Neuronal stem cell (in vitro differentiated cells): ENCODE measurements at regions not wholly inside any gene's neighbourhood (a gene's known extent, or its start where the extent isn't known, plus 50 kb on each side); places are given as distances from the start of the nearest gene placed in this dataset.
"Not testable (repeated sequence)": the region's sequence is repeated elsewhere in the genome, so short reads cannot be mapped to it uniquely, and the experiment has no call there.

Source experiments
- DNase-seq: peaks from one replicate; pipeline ENCODE4 v3.0.0-alpha.2; 2013; ENCODE audit warnings: low spot score
- H2AFZ ChIP-seq: one replicate; pipeline ENCODE4 v1.6.1; 2013; ENCODE audit warnings: mild to moderate bottlenecking, low read length, inconsistent platforms
- H2AK5ac ChIP-seq: 2 replicates; pipeline ENCODE4 v1.6.1; 2013; ENCODE audit warnings: low read depth, mild to moderate bottlenecking, inconsistent platforms, low read length, moderate library complexity, mixed read lengths
- H2BK120ac ChIP-seq: 2 replicates; pipeline ENCODE4 v1.6.1; 2013; ENCODE audit warnings: low read depth, mild to moderate bottlenecking, inconsistent platforms, low read length, moderate library complexity, mixed read lengths
- H2BK12ac ChIP-seq: one replicate; pipeline ENCODE4 v1.6.1; 2013; ENCODE audit warnings: low read length, inconsistent platforms
- H2BK15ac ChIP-seq: 2 replicates; pipeline ENCODE4 v1.6.1; 2013; ENCODE audit warnings: mild to moderate bottlenecking, low read length, inconsistent platforms, mixed read lengths
- H2BK5ac ChIP-seq: one replicate; pipeline ENCODE4 v1.6.1; 2013; ENCODE audit warnings: inconsistent platforms, mild to moderate bottlenecking, low read length, moderate library complexity
- H3K14ac ChIP-seq: one replicate; pipeline ENCODE4 v1.6.1; 2013; ENCODE audit warnings: low read length, inconsistent platforms
- H3K18ac ChIP-seq: 2 replicates; pipeline ENCODE4 v1.6.1; 2013; ENCODE audit warnings: low read length, inconsistent platforms
- H3K23ac ChIP-seq: 2 replicates; pipeline ENCODE4 v1.6.1; 2013; ENCODE audit warnings: low read depth, mild to moderate bottlenecking, mixed read lengths, low read length, inconsistent platforms; ENCODE audit not compliant: poor library complexity
- H3K27ac ChIP-seq: replicated peaks from 3 replicates; pipeline ENCODE4 v1.5.1; 2013; ENCODE audit warnings: low read length, inconsistent platforms
- H3K27me3 ChIP-seq, 3 experiments: 2 replicates each; pipeline ENCODE4 v1.6.1; 2013; ENCODE audit warnings: low read length in 3 of 3, mild to moderate bottlenecking in 2 of 3, inconsistent platforms in 1 of 3, low read depth in 1 of 3, mixed read lengths in 1 of 3, moderate library complexity in 1 of 3; ENCODE audit not compliant: control insufficient read depth in 3 of 3, insufficient read depth in 3 of 3
- H3K36me3 ChIP-seq, 2 donors: replicated peaks in 1 of 2; 2 replicates each; pipeline ENCODE4 v1.6.1; 2013; ENCODE audit warnings: low read length in 2 of 2; ENCODE audit not compliant: control insufficient read depth in 2 of 2, insufficient read depth in 2 of 2
- H3K4ac ChIP-seq: 2 replicates; pipeline ENCODE4 v1.6.1; 2013; ENCODE audit warnings: inconsistent platforms, mild to moderate bottlenecking, low read length, moderate library complexity
- H3K4me1 ChIP-seq, 2 donors: 1 replicate in 1 of 2; 2 replicates in 1 of 2; pipeline ENCODE4 v1.6.1; 2013; ENCODE audit warnings: low read length in 2 of 2, low read depth in 1 of 2; ENCODE audit not compliant: control insufficient read depth in 2 of 2, insufficient read depth in 1 of 2
- H3K4me2 ChIP-seq: one replicate; pipeline ENCODE4 v1.6.1; 2013; ENCODE audit warnings: mild to moderate bottlenecking, low read length, inconsistent platforms; ENCODE audit not compliant: insufficient read depth, poor library complexity, severe bottlenecking
- H3K4me3 ChIP-seq, 2 donors: 2 replicates each; pipeline ENCODE4 v1.5.1; 2013; ENCODE audit warnings: low read length in 2 of 2, mild to moderate bottlenecking in 2 of 2, inconsistent platforms in 1 of 2, moderate library complexity in 1 of 2
- H3K79me1 ChIP-seq: one replicate; pipeline ENCODE4 v1.6.1; 2013; ENCODE audit warnings: low read depth, mild to moderate bottlenecking, inconsistent platforms, low read length, moderate library complexity
- H3K9ac ChIP-seq: one replicate; pipeline ENCODE4 v1.6.1; 2013; ENCODE audit warnings: mild to moderate bottlenecking, low read depth, low read length, inconsistent platforms; ENCODE audit not compliant: poor library complexity
- H3K9me3 ChIP-seq, 2 donors: replicated peaks in 1 of 2; 2 replicates each; pipeline versions ENCODE3 to v1.6.1; 2013; ENCODE audit warnings: low read length in 2 of 2, mild to moderate bottlenecking in 2 of 2, inconsistent platforms in 1 of 2, low read depth in 1 of 2, mixed read lengths in 1 of 2, moderate library complexity in 1 of 2; ENCODE audit not compliant: control insufficient read depth in 2 of 2, insufficient read depth in 1 of 2
- H4K8ac ChIP-seq: one replicate; pipeline ENCODE4 v1.6.1; 2013; ENCODE audit warnings: low read depth, mild to moderate bottlenecking, inconsistent platforms, low read length, moderate library complexity
- H4K91ac ChIP-seq: one replicate; pipeline ENCODE4 v1.6.1; 2013; ENCODE audit warnings: low read length, low read depth, mild to moderate bottlenecking, inconsistent platforms; ENCODE audit not compliant: poor library complexity
- WGBS, 2 donors: extraction: QIAGEN DNeasy Blood & Tissue Kit; methylation state at CpG; one replicate each; pipeline ENCODE4 v1.1.7; 2013; ENCODE audit warnings: missing lambda C conversion rate in 2 of 2, mixed read lengths in 1 of 2; ENCODE audit not compliant: insufficient read length in 2 of 2, insufficient replicate concordance in 1 of 2; ENCODE audit errors: extremely low coverage in 2 of 2; 5-methylcytosine and 5-hydroxymethylcytosine counted together

DNA sequence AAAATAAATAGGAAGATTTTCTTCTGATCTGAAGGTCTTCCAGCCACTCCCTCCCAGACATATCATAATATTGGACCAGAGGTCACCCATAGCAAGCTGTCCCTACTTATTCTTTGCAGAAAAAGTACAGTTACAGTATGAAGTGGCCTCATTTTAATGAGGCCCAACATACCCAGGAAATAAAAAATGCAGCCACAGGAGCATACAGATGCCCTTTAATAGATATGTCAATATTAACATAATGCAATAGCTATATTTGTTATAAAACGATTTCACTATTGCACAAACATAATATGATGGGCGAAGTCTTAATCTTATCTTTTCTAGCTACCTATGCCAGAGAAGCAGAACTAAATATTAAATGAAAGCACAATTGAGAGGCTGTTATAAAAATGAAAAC, 124.1 kb upstream of the PRSS1 start:
- not testable (repeated sequence) for H3K79me1 ChIP-seq, H3K4me2 ChIP-seq, H2BK12ac ChIP-seq, H3K9me3 ChIP-seq, H2AK5ac ChIP-seq, H4K91ac ChIP-seq, H2BK15ac ChIP-seq, H3K23ac ChIP-seq, H2AFZ ChIP-seq, H3K27me3 ChIP-seq, H3K14ac ChIP-seq, H2BK5ac ChIP-seq, DNase-seq, H3K18ac ChIP-seq, H2BK120ac ChIP-seq, H3K9ac ChIP-seq, H3K4me3 ChIP-seq, H4K8ac ChIP-seq, H3K36me3 ChIP-seq, H3K4me1 ChIP-seq, H3K4ac ChIP-seq, H3K27ac ChIP-seq
- WGBS, 2 donors: no CpG with 5 or more reads among the region's 2 CpGs

DNA sequence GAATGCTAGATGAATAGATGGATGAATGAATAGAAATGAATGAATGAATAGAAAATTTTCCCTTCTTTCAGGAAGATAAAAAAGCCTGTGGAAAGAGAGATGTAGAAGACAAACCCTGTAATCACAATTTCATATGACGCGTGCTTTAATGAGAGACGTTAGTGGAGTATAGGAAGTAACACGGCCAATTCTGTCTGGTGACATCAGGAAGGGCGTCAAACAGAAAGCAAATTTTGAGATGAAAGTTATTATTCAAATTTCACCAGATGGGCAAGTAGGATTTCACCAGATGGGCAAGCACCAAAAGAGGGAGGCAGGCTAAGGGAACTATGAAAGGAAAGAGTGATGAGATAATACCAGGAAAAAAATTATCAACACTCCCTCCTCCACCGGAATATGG, 128.9 kb upstream of the PRSS1 start:
- Histone ChIP-seq H3K79me1 (no peaks in the 10 kb centered on the region), H3K4me2 (no peak overlapping the region), H2AFZ (no peak overlapping the region), H2BK120ac (no peak overlapping the region), H4K91ac (no peak overlapping the region), H3K18ac (no peak overlapping the region), H3K4me1 (no peaks in the 10 kb centered on the region), H4K8ac (no peak overlapping the region), H2AK5ac (no peak overlapping the region), H3K27ac (no peak overlapping the region), H3K36me3 (no peaks in the 10 kb centered on the region), H2BK5ac (no peak overlapping the region), H2BK12ac (no peak overlapping the region), H3K4ac (no peak overlapping the region), H3K4me3 (no peak overlapping the region), H3K23ac (no peak overlapping the region), H2BK15ac (no peak overlapping the region), H3K27me3 (no peaks in the 10 kb centered on the region), H3K14ac (no peak overlapping the region), H3K9me3 (no peaks in the 10 kb centered on the region), H3K9ac (no peak overlapping the region)
- no CpG with 5 or more reads among the region's 6 CpGs for WGBS, 2 donors
- DNase-seq: no peak

DNA sequence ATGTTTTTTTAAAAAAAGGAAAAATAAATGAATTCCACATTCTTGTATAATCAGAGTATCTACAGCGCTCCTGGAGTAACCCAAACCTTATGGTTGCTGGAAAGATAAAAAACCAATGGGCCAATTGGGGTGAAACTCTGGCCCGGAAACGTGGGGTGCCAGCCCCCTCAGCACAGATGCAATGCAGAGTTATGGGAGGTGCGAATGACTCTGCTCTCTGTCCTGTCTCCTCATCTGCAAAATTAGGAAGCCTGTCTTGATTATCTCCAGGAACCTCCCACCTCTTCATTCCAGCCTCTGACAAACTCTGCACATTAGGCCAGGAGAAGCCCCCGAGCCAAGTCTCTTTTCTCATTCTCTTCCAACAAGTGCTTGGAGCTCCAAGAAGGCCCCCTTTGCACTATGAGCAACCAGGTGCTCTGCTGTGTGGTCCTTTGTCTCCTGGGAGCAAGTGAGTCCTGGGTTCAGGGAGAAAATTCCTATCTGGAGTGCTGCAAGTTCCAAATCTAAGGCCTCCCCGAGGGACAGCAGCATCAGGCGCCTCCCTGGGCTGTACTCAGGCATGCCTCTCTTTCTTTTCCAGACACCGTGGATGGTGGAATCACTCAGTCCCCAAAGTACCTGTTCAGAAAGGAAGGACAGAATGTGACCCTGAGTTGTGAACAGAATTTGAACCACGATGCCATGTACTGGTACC, 130.5 kb upstream of the PRSS1 start:
- Histone ChIP-seq H3K18ac (no peak overlapping the region), H3K4me3 (no peak overlapping the region), H3K36me3 (no peaks in the 10 kb centered on the region), H3K4me2 (no peak overlapping the region), H3K4me1 (no peaks in the 10 kb centered on the region), H2BK12ac (no peak overlapping the region), H4K91ac (no peak overlapping the region), H2AK5ac (no peak overlapping the region), H2BK15ac (no peak overlapping the region), H2BK5ac (no peak overlapping the region), H3K9me3 (no peaks in the 10 kb centered on the region), H3K9ac (no peak overlapping the region), H3K27me3 (no peaks in the 10 kb centered on the region), H3K79me1 (no peaks in the 10 kb centered on the region), H4K8ac (no peak overlapping the region), H3K4ac (no peak overlapping the region), H3K14ac (no peak overlapping the region), H2AFZ (no peak overlapping the region), H3K23ac (no peak overlapping the region), H2BK120ac (no peak overlapping the region), H3K27ac (no peak overlapping the region)
- WGBS, 2 donors: no CpG with 5 or more reads among the region's 9 CpGs
- DNase-seq: no peak

DNA sequence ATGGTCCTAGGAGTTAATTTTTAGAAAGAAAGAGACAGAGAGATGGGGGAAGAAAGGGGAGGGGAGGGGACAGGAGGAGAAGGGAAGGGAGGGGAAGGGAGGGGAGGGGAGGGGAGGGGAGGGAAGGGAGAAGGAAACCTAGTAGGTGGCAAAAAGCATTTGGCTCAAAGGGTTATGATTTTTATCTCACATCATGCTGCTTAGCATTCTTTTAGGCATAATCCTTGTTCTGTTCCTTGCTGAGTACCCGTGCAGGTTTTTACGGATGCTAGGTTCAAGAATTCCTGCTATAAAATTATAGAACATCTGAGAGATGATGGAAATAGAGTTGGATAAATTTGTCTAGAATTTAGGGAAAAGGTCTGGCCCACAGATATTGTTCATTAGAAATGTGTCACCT, 132.4 kb upstream of the PRSS1 start:
- no peak for DNase-seq
- H3K4ac ChIP-seq: no peak overlapping the region
- no peak overlapping the region for H4K8ac ChIP-seq
- WGBS, 2 donors: no CpG with 5 or more reads among the region's 2 CpGs
- no peaks in the 10 kb centered on the region for H3K79me1 ChIP-seq
- no peak overlapping the region for H2BK120ac ChIP-seq
- no peak overlapping the region for H3K14ac ChIP-seq
- H3K4me2 ChIP-seq: no peak overlapping the region
- H2AK5ac ChIP-seq: no peak overlapping the region
- H3K4me1 ChIP-seq: no peaks in the 10 kb centered on the region
- no peaks in the 10 kb centered on the region for H3K27me3 ChIP-seq
- no peak overlapping the region for H4K91ac ChIP-seq
- no peaks in the 10 kb centered on the region for H3K36me3 ChIP-seq
- H3K27ac ChIP-seq: no peak overlapping the region
- no peak overlapping the region for H2BK12ac ChIP-seq
- no peak overlapping the region for H3K4me3 ChIP-seq
- H3K18ac ChIP-seq: no peak overlapping the region
- H3K23ac ChIP-seq: no peak overlapping the region
- no peak overlapping the region for H2BK15ac ChIP-seq
- H3K9ac ChIP-seq: no peak overlapping the region
- H2AFZ ChIP-seq: no peak overlapping the region
- H3K9me3 ChIP-seq: no peaks in the 10 kb centered on the region
- H2BK5ac ChIP-seq: no peak overlapping the region
